Suprapubic skin (tissue), 4 donors: ENCODE measurements at regions not wholly inside any gene's neighbourhood (a gene's known extent, or its start where the extent isn't known, plus 50 kb on each side); places are given as distances from the start of the nearest gene placed in this dataset.

Source experiments
- DNase-seq, 2 donors: peaks; one replicate each; pipeline ENCODE4 v3.0.0-alpha.2; 2019; ENCODE audit warnings: low spot score in 2 of 2
- H3K27ac ChIP-seq: fragments of 200-600 bp; sonication (generic); one replicate; pipeline ENCODE4 v1.5.1; 2019
- H3K27me3 ChIP-seq: fragments of 200-600 bp; sonication (generic); one replicate; pipeline ENCODE4 v1.5.1; 2019
- H3K36me3 ChIP-seq: fragments of 200-600 bp; sonication (generic); one replicate; pipeline ENCODE4 v1.5.1; 2019
- H3K4me1 ChIP-seq: fragments of 200-600 bp; sonication (generic); one replicate; pipeline ENCODE4 v1.5.1; 2019
- H3K4me3 ChIP-seq: fragments of 200-600 bp; sonication (generic); one replicate; pipeline ENCODE4 v1.5.1; 2019; ENCODE audit warnings: mild to moderate bottlenecking
- H3K9me3 ChIP-seq: fragments of 200-600 bp; sonication (generic); one replicate; pipeline ENCODE4 v1.5.1; 2019
- CTCF ChIP-seq, 2 donors: fragments of 200-600 bp in 1 of 2; fragments of 450-650 bp in 1 of 2; sonication (generic) in 1 of 2; IDR thresholded peaks; one replicate each; pipeline ENCODE4 v1.5.1; 2016 to 2019; ENCODE audit warnings: antibody characterized with exemption in 2 of 2, mild to moderate bottlenecking in 1 of 2, moderate library complexity in 1 of 2
- EP300 ChIP-seq: sonication (generic); formaldehyde crosslinking; IDR thresholded peaks from one replicate; pipeline ENCODE4 v1.6.1; 2017; ENCODE audit warnings: antibody characterized with exemption
- POLR2A ChIP-seq, 2 donors: fragments of 450-650 bp; IDR thresholded peaks; one replicate each; pipeline ENCODE4 v1.6.1; 2017; ENCODE audit warnings: antibody characterized with exemption in 2 of 2, mild to moderate bottlenecking in 2 of 2, moderate library complexity in 2 of 2
- POLR2AphosphoS5 ChIP-seq, 3 donors: sonication (generic); formaldehyde crosslinking; IDR thresholded peaks; one replicate each; pipeline ENCODE4 v1.6.1; 2017; ENCODE audit warnings: antibody characterized with exemption in 3 of 3
- WGBS: methylation state at CpG from one replicate; pipeline ENCODE4 v1.1.5; 2018; 5-methylcytosine and 5-hydroxymethylcytosine counted together

- no peak for DNase-seq
- Histone ChIP-seq H3K27ac (no peak overlapping the region), H3K9me3 (no peaks in the 10 kb centered on the region)
Measured at GRCh38 chr1:163914785-163915413, 593.1 kb downstream of the NUF2 start.

GRCh38 chr1:163922743-163923201, 601.0 kb downstream of the NUF2 start:
- H3K4me1 ChIP-seq, result no peaks in the 10 kb centered on the region
- H3K9me3 ChIP-seq, result no peaks in the 10 kb centered on the region
- H3K36me3 ChIP-seq, result no peaks in the 10 kb centered on the region
- no peak for TF ChIP-seq POLR2A (IDR thresholded peaks at IDR 0.05)
- TF ChIP-seq POLR2AphosphoS5 (IDR thresholded peaks at IDR 0.05), result no peak
- no peak for TF ChIP-seq EP300
- TF ChIP-seq CTCF (IDR thresholded peaks at IDR 0.05), result no peak
- no peaks in the 10 kb centered on the region for H3K27me3 ChIP-seq
- DNase-seq, result no peak
- no peak overlapping the region for H3K27ac ChIP-seq
- no peak overlapping the region for H3K4me3 ChIP-seq

More at GRCh38 chr1:163914785-163915413, 593.1 kb downstream of the NUF2 start:
- no peak overlapping the region for H3K4me3 ChIP-seq
- TF ChIP-seq EP300 (no peak), CTCF (IDR thresholded peaks at IDR 0.05) (no peak), POLR2AphosphoS5 (IDR thresholded peaks at IDR 0.05) (no peak), POLR2A (IDR thresholded peaks at IDR 0.05) (no peak)
- no peaks in the 10 kb centered on the region for H3K4me1 ChIP-seq
- no peaks in the 10 kb centered on the region for H3K36me3 ChIP-seq
- no peaks in the 10 kb centered on the region for H3K27me3 ChIP-seq

- Histone ChIP-seq H3K4me1 (peaks cover 5% of the 10 kb centered on the region), H3K9me3 (no peaks in the 10 kb centered on the region), H3K27me3 (no peaks in the 10 kb centered on the region), H3K27ac (no peak overlapping the region), H3K4me3 (no peak overlapping the region), H3K36me3 (no peaks in the 10 kb centered on the region)
- 84% methylated on average over 3 of the region's 3 CpGs for WGBS
- DNase-seq, result no peak
- TF ChIP-seq EP300, result no peak
- no peak for TF ChIP-seq POLR2A (IDR thresholded peaks at IDR 0.05)
- no peak for TF ChIP-seq POLR2AphosphoS5 (IDR thresholded peaks at IDR 0.05)
- no peak for TF ChIP-seq CTCF (IDR thresholded peaks at IDR 0.05)
Measured at GRCh38 chr1:163924041-163924440, 602.3 kb downstream of the NUF2 start.

- TF ChIP-seq CTCF (IDR thresholded peaks at IDR 0.05), result no peak
- TF ChIP-seq EP300, result no peak
- TF ChIP-seq POLR2AphosphoS5 (IDR thresholded peaks at IDR 0.05), result no peak
- no peak for TF ChIP-seq POLR2A (IDR thresholded peaks at IDR 0.05)
- H3K36me3 ChIP-seq, result no peaks in the 10 kb centered on the region
- no peak overlapping the region for H3K27ac ChIP-seq
- H3K27me3 ChIP-seq, result no peaks in the 10 kb centered on the region
- no peaks in the 10 kb centered on the region for H3K9me3 ChIP-seq
- H3K4me3 ChIP-seq, result no peak overlapping the region
- 100% methylated on average over 1 of the region's 1 CpG for WGBS
- DNase-seq, result no peak
- H3K4me1 ChIP-seq, result peaks cover 5% of the 10 kb centered on the region
Measured at GRCh38 chr1:163927493-163927892, 605.7 kb downstream of the NUF2 start.

- Histone ChIP-seq H3K36me3 (no peaks in the 10 kb centered on the region), H3K27ac (no peak overlapping the region), H3K4me3 (no peak overlapping the region), H3K9me3 (no peaks in the 10 kb centered on the region), H3K27me3 (no peaks in the 10 kb centered on the region), H3K4me1 (peaks cover 5% of the 10 kb centered on the region)
- TF ChIP-seq POLR2AphosphoS5 (IDR thresholded peaks at IDR 0.05), result no peak
- no peak for TF ChIP-seq CTCF (IDR thresholded peaks at IDR 0.05)
- no peak for TF ChIP-seq EP300
- no peak for TF ChIP-seq POLR2A (IDR thresholded peaks at IDR 0.05)
- DNase-seq, result no peak
Measured at GRCh38 chr1:163928069-163928468, 606.3 kb downstream of the NUF2 start.
